ENCODE measurements at regions not wholly inside any gene's neighbourhood (a gene's known extent, or its start where the extent isn't known, plus 50 kb on each side); places are given as distances from the start of the nearest gene placed in this dataset.

DNA sequence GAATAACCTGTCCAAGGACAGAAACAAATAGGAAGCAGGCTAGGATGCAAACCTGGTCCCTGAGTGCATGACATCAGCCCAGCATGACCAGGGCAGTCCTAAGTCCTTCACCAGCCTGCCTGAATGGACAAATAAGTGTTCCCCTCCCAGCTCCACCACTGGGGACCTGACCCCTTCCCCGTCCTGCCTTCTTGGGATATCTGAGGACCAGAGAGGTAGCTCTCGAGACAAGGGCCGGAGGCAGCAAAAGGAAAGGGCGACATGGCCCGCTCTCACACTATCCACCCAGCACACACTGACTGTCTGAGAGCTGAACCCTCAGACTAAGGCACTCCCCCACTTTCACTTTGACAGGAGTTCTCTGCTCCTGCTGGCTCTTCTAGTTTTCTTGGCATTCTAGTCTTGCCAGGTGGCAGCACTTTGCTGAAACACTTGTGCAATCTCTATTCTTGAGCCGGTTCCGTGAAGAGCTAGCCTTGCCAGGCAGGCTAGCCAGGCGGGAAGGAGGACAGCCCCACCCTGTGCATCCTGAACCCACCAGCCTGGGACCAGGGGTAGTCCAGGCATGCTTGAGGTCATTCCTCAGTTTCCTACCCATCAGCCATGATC is 251.1 kb upstream of the RAB4A start:
- TF ChIP-seq, protein P1, sequence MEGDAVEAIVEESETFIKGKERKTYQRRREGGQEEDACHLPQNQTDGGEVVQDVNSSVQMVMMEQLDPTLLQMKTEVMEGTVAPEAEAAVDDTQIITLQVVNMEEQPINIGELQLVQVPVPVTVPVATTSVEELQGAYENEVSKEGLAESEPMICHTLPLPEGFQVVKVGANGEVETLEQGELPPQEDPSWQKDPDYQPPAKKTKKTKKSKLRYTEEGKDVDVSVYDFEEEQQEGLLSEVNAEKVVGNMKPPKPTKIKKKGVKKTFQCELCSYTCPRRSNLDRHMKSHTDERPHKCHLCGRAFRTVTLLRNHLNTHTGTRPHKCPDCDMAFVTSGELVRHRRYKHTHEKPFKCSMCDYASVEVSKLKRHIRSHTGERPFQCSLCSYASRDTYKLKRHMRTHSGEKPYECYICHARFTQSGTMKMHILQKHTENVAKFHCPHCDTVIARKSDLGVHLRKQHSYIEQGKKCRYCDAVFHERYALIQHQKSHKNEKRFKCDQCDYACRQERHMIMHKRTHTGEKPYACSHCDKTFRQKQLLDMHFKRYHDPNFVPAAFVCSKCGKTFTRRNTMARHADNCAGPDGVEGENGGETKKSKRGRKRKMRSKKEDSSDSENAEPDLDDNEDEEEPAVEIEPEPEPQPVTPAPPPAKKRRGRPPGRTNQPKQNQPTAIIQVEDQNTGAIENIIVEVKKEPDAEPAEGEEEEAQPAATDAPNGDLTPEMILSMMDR (IDR thresholded peaks at IDR 0.05): no peak
- TF ChIP-seq POLR2A (IDR thresholded peaks at IDR 0.05) (no peak), EP300 (IDR thresholded peaks at IDR 0.05) (no peak)

All from ovary (tissue), 3 donors.